Glutamatergic neuron (in vitro differentiated cells): ENCODE measurements at regions not wholly inside any gene's neighbourhood (a gene's known extent, or its start where the extent isn't known, plus 50 kb on each side); places are given as distances from the start of the nearest gene placed in this dataset.
A peak's percentile ranks its signal among the peaks of the same experiment; 100 is the strongest.

ENCODE experiments used
- DNase-seq: peaks from one replicate; pipeline ENCODE4 v3.0.0; 2022
- H3K27ac Mint-ChIP-seq: one replicate; pipeline ENCODE4 v1.8.0; 2020; ENCODE audit warnings: mild to moderate bottlenecking, mixed read lengths, inconsistent platforms; ENCODE audit not compliant: unreplicated experiment
- H3K27me3 Mint-ChIP-seq: one replicate; pipeline ENCODE4 v1.8.0; 2020; ENCODE audit warnings: mild to moderate bottlenecking, moderate library complexity, mixed read lengths, inconsistent platforms; ENCODE audit not compliant: unreplicated experiment
- H3K36me3 Mint-ChIP-seq: one replicate; pipeline ENCODE4 v1.8.0; 2020; ENCODE audit warnings: mild to moderate bottlenecking, mixed read lengths, inconsistent platforms; ENCODE audit not compliant: unreplicated experiment
- H3K4me1 Mint-ChIP-seq: one replicate; pipeline ENCODE4 v1.8.0; 2020; ENCODE audit warnings: mild to moderate bottlenecking, low read depth, mixed read lengths, inconsistent platforms; ENCODE audit not compliant: unreplicated experiment
- H3K4me3 Mint-ChIP-seq: one replicate; pipeline ENCODE4 v1.8.0; 2020; ENCODE audit warnings: mild to moderate bottlenecking, mixed read lengths, inconsistent platforms; ENCODE audit not compliant: unreplicated experiment
- H3K9me3 Mint-ChIP-seq: one replicate; pipeline ENCODE4 v1.8.0; 2020; ENCODE audit warnings: mild to moderate bottlenecking, moderate library complexity, mixed read lengths, inconsistent platforms; ENCODE audit not compliant: unreplicated experiment
- TF ChIP-seq, protein P1 (sequence below): fragments of 200-600 bp; sonication (generic); IDR thresholded peaks from one replicate; pipeline ENCODE4 v1.5.0; 2021; ENCODE audit not compliant: partially characterized antibody, unreplicated experiment

DNA sequence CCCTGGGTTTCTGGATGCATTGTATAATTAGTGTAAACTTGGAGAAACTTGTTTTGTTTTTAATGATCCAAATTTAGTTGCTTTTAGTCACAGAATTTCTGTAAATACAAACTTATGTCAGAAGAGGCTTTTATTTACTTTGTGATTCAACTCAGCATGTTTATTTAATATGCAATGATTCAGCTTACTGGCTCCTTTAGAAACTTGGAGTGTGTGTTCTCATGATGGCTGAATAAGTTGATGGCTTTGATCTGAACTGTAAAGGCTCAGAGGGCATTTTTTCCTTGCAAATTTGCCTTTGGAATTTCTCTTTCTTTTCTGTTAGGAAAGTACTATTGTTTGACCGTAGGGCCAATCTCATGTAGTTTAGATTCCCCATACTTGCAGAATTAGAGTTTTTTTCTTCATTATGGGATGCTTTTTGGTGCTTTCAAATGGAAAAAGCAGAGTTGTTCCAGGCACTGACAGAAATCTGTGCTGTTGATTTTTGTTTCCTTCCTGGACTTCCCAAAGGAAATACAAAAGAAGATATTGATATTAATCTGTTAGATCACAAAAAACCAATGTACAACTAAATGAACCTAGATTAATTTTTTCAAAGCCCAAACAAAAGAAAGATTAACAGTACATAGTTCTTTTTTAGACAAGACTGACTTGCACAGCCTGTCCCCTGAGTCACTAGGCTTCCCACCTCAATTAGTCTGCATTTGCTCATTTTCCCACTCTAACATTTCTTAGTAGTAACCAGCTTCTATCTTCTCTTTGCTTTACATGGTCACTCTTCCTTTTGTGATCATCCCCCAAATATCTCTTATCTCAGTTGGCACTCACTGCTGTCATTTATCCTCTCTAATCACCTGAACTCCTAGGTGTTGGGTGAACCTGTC, 96.8 kb upstream of the AGR3 start:
- H3K27me3 Mint-ChIP-seq: no peaks in the 10 kb centered on the region
- TF ChIP-seq, protein P1, sequence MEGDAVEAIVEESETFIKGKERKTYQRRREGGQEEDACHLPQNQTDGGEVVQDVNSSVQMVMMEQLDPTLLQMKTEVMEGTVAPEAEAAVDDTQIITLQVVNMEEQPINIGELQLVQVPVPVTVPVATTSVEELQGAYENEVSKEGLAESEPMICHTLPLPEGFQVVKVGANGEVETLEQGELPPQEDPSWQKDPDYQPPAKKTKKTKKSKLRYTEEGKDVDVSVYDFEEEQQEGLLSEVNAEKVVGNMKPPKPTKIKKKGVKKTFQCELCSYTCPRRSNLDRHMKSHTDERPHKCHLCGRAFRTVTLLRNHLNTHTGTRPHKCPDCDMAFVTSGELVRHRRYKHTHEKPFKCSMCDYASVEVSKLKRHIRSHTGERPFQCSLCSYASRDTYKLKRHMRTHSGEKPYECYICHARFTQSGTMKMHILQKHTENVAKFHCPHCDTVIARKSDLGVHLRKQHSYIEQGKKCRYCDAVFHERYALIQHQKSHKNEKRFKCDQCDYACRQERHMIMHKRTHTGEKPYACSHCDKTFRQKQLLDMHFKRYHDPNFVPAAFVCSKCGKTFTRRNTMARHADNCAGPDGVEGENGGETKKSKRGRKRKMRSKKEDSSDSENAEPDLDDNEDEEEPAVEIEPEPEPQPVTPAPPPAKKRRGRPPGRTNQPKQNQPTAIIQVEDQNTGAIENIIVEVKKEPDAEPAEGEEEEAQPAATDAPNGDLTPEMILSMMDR: no peak
- H3K36me3 Mint-ChIP-seq: no peaks in the 10 kb centered on the region
- H3K4me3 Mint-ChIP-seq: no peak overlapping the region
- H3K4me1 Mint-ChIP-seq: no peaks in the 10 kb centered on the region
- H3K9me3 Mint-ChIP-seq: no peaks in the 10 kb centered on the region
- DNase-seq: no peak
- no peak overlapping the region for H3K27ac Mint-ChIP-seq

DNA sequence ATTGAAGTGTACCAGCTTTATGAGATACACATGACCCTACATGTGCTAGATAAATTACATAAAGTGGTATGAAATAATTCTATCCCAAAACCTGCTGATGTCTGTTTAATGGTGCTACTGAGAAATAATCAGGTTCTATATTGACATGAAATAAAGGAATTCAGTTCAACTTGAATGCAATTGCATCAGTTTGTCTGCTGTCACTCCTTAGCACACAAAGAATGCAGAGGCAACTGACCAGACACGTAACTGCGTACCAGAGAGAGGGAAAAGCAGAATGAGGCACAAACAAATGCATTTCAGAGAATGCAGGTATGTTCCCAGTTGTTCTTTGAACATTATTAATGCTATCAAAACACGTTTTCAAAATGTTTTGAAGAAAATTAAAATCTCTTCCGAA, 98.8 kb upstream of the AGR3 start:
- DNase-seq: no peak
- TF ChIP-seq, protein P1: no peak
- H3K4me3 Mint-ChIP-seq: no peak overlapping the region
- no peaks in the 10 kb centered on the region for H3K27me3 Mint-ChIP-seq
- H3K27ac Mint-ChIP-seq: no peak overlapping the region
- no peaks in the 10 kb centered on the region for H3K36me3 Mint-ChIP-seq
- no peaks in the 10 kb centered on the region for H3K4me1 Mint-ChIP-seq
- H3K9me3 Mint-ChIP-seq: no peaks in the 10 kb centered on the region

DNA sequence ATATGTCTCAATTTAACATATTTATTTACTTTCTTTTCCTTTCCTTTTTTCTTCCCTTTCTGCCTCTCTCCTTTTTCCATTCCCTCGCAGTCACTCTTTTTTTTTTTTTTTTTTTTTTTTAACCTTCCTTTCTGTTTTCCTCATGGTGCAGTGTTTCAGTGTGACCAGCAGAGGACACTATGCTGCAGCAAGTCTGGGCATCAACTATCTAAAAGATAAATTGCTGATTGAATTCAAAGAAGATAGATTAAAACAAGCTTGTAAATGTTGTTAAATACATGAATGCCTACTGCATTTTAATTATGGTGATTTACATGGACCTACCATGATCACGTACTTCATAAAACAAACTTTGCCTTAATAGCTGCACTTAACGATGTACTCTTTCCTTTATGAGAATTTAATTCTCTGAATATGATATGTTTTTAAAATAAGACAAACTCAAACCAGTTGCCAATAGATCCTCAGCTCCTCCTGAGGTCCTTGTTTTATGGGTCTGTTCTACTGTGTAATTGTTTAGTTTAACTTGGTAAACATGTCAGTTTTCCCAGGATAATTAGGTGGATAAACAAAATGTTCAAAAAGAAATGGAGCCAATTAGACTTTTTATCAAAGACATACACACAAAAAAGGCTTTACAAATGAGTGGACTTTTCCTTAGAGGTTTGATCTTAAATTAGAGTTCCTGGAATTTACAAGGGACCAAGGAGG, 101.0 kb upstream of the AGR3 start:
- no peak for DNase-seq
- no peaks in the 10 kb centered on the region for H3K27me3 Mint-ChIP-seq
- H3K36me3 Mint-ChIP-seq: no peaks in the 10 kb centered on the region
- no peak overlapping the region for H3K4me3 Mint-ChIP-seq
- no peak overlapping the region for H3K27ac Mint-ChIP-seq
- no peaks in the 10 kb centered on the region for H3K9me3 Mint-ChIP-seq
- H3K4me1 Mint-ChIP-seq: no peaks in the 10 kb centered on the region
- TF ChIP-seq, protein P1: peak; percentile 95

DNA sequence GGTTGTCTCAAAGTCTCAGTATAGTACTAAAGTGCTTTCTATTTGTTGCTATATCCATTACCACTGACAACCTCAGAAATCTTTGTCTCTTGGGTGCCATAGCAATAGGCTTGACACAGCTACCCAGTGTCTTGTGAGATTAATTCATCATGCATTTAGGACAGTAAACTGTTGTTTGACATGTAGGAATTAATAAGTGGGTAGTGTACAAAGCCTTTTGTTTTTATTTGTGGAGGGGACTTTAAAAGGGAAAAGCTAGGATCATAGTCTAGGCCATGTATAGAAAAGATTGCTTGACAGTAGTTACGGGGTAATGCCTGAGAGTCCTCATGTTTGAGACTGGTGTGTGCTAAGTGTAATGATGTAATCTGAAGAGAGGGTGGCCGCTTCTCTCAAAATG, 102.6 kb upstream of the AGR3 start:
- DNase-seq: no peak
- Mint-ChIP-seq H3K27me3 (no peaks in the 10 kb centered on the region), H3K36me3 (no peaks in the 10 kb centered on the region), H3K9me3 (no peaks in the 10 kb centered on the region), H3K4me3 (no peak overlapping the region), H3K27ac (peak overlapping the region; percentile 40), H3K4me1 (no peaks in the 10 kb centered on the region)
- TF ChIP-seq, protein P1: no peak

DNA sequence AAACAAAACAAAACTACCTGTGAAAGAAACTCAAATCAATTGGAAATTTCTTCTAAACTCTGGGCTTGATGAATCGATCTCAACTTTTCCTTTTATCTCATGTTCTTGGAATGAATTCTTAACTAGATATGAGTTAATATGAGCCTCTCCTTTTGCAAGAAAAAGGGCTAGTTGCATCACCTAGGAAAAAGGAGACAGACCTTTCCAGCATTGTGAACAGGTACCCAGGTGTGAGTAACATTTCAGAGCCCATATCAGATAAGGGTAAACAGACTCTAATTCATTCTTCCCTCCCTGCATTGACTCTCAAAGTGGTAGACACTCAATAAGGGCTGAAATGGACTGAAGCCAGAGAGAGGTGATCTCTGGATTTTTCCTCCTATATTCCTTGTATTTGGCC, 103.8 kb upstream of the AGR3 start:
- TF ChIP-seq, protein P1: no peak
- Mint-ChIP-seq H3K9me3 (no peaks in the 10 kb centered on the region), H3K4me1 (no peaks in the 10 kb centered on the region), H3K27ac (no peak overlapping the region), H3K36me3 (no peaks in the 10 kb centered on the region), H3K27me3 (no peaks in the 10 kb centered on the region), H3K4me3 (no peak overlapping the region)
- no peak for DNase-seq
